K562 (cell line): ENCODE measurements at regions not wholly inside any gene's neighbourhood (a gene's known extent, or its start where the extent isn't known, plus 50 kb on each side); places are given as distances from the start of the nearest gene placed in this dataset.

Source experiments
- ARNT ChIP-seq, 2 experiments: fragments of 450-650 bp; IDR thresholded peaks; 2 replicates each; pipeline ENCODE4 v1.6.1; 2016; ENCODE audit warnings: mild to moderate bottlenecking in 1 of 2
- ELF1 ChIP-seq: fragments of 200-800 bp; sonication (Bioruptor generic); IDR thresholded peaks from 2 replicates; pipeline ENCODE4 v1.6.1; 2016; ENCODE audit warnings: missing genetic modification characterization, missing compliant biosample characterization
- HDAC3 ChIP-seq: fragments of 450-650 bp; IDR thresholded peaks from 2 replicates; pipeline ENCODE4 v1.6.1; 2018; ENCODE audit warnings: borderline replicate concordance, mild to moderate bottlenecking, moderate library complexity; ENCODE audit not compliant: partially characterized antibody
- ZFP30 ChIP-seq: fragments of 250-450 bp; sonication (Bioruptor Pico); IDR thresholded peaks from 2 replicates; pipeline ENCODE4 v1.8.0; 2022; ENCODE audit warnings: moderate library complexity, mild to moderate bottlenecking, inconsistent platforms, borderline replicate concordance
- ZSCAN29 ChIP-seq: fragments of 450-650 bp; IDR thresholded peaks from 2 replicates; pipeline ENCODE4 v1.6.1; 2017
- TF ChIP-seq, protein P1 (sequence below), 3 experiments: IDR thresholded peaks in 2 of 3; conservative IDR thresholded peaks in 1 of 3; 2 replicates each; pipeline ENCODE4 v1.5.1; 2011 to 2012; ENCODE audit warnings: low read length in 3 of 3, mild to moderate bottlenecking in 3 of 3, control low read depth in 2 of 3, improper control_type of control experiment in 1 of 3, inconsistent platforms in 1 of 3, low read depth in 1 of 3, mixed read lengths in 1 of 3, moderate library complexity in 1 of 3; ENCODE audit not compliant: insufficient read depth in 2 of 3

DNA sequence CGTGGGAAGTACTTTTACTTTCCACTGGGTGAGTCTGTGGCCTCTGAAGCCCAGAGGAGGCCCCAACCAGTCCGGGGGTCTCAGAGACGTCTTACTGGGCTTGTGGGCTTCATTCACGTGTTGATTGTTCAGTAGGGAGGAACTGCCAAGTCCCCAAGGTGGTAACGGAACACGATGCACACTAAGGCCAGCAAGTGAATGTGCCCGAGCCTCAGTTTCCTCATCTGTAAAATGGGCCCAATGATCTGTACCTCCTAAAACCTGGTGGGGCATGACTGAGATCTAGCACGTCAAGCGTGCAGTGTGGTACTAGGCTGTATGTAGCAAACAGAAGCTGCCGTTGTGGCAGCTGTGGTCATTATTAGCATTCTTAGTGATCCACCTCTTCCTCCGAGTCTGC lies 499.1 kb downstream of the MN1 start:
- no peak for TF ChIP-seq ZSCAN29
- TF ChIP-seq HDAC3, result no peak
- no peak for TF ChIP-seq ARNT (IDR thresholded peaks at IDR 0.05)
- TF ChIP-seq, protein P1, sequence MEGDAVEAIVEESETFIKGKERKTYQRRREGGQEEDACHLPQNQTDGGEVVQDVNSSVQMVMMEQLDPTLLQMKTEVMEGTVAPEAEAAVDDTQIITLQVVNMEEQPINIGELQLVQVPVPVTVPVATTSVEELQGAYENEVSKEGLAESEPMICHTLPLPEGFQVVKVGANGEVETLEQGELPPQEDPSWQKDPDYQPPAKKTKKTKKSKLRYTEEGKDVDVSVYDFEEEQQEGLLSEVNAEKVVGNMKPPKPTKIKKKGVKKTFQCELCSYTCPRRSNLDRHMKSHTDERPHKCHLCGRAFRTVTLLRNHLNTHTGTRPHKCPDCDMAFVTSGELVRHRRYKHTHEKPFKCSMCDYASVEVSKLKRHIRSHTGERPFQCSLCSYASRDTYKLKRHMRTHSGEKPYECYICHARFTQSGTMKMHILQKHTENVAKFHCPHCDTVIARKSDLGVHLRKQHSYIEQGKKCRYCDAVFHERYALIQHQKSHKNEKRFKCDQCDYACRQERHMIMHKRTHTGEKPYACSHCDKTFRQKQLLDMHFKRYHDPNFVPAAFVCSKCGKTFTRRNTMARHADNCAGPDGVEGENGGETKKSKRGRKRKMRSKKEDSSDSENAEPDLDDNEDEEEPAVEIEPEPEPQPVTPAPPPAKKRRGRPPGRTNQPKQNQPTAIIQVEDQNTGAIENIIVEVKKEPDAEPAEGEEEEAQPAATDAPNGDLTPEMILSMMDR (IDR thresholded peaks at IDR 0.05 in 2 of 3, conservative IDR thresholded peaks at IDR 0.05 in 1 of 3; ENCODE audit: insufficient read depth in 2 of 3, low read depth in 1 of 3, low read length in 3 of 3), result no peak
- TF ChIP-seq ELF1, result no peak
- TF ChIP-seq ZFP30 (CRISPR knock-in tag), result no peak
